ENCODE measurements at regions not wholly inside any gene's neighbourhood (a gene's known extent, or its start where the extent isn't known, plus 50 kb on each side); places are given as distances from the start of the nearest gene placed in this dataset.

DNA sequence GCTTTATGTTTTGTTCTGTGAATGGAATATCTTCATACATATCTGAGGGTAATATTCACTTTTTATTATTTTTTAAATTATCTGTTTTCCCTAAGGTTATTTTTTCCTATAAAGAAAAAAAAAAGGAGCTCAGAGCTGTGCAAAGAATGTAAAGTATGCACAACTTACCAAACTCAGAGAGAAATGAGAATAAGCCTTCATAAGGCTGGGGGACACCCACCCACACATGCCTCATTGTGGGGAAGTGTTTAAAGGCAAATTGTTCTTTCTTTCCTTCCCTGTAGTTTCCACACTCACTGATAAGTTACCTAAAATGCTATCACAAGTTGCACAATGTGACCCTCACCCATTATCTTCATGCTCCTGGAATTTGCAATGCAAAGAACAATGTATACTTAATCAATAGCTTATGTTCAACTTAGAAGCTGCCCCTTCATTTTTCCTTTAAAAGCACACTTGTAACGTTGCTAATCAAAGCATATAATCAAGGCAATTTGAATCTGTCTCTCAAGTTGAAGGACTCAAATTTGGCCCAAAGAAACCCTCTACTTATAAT is 108.1 kb downstream of the GNAT3 start:
- no peak for DNase-seq

DNA sequence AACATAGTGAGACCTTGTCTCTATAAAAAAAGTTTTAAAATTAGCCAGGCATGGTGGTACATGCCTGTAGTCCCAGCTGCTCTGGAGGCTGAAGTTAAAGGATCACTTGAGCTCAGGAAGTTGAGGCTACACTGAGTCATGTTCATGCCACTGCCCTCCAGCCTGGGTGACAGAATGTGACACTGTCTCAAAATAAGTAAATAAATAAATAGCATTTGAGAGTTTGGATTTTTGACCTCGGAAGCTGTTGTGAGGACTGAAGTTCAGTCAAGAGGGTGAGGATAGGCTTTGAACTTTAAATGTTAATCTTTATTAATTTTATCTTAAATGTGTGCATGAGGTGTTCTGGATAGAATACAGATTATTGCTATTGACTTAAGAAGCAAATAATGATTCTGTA is 110.2 kb downstream of the GNAT3 start:
- no peak for DNase-seq

DNA sequence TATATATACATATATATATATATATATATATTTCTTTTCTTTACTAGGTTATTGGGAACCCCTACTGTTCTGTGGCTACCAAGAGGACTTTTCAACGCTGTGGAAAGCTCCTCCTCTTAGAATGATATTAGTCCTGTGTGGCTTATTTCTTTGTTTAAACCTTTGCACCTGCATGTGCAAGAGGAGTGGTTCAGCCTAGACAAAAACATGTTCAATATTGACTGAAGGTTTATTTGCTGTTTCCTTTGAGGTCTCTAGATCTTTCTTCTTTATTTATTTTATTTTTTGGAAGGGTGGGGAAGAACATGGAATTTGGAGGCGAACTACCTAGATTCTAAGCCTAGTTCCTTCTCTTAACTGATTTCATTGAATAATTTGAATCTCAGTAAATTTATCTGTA is 118.1 kb downstream of the GNAT3 start:
- DNase-seq = no peak

DNA sequence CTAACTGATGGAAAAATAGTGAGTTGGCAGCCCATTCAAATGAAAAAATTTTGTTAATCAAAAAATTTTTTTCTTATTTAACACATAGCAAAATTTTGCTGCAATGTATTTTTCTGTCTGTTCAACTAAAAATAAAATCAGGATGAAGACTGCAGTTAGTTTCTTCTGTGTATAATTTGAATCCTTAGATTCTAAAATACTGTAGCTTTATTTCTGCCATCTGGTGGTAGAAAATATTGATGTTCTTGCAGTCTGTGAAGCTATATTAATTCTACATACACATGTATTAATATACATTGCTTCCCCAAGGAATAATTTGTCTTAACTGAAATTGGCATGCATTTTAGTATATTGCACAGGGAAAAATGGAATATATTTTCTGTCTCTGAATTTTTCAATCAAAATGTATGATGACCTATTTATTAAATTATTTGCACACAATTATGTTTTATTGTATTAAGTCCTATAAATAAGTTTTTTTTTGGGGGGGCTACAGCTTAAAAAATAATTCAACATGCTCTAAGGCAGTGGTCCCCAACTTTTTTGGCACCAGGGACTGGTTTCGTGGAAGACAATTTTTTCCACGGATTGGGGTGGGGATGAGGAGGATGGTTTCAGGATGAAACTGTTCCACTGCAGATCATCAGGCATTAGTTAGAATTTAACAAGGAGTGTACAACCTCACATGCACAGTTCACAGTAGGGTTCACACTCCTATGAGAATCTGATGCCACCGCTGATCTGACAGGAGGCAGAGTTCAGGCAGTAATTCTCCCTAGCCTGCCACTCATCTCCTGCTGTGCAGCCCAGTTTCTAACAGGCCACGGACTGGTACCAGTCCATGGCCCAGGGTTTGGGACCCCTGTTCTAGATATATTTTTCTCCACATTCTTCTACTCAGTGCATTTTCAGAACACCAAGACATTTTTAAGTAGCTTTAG is 119.4 kb downstream of the GNAT3 start:
- DNase-seq = no peak

DNA sequence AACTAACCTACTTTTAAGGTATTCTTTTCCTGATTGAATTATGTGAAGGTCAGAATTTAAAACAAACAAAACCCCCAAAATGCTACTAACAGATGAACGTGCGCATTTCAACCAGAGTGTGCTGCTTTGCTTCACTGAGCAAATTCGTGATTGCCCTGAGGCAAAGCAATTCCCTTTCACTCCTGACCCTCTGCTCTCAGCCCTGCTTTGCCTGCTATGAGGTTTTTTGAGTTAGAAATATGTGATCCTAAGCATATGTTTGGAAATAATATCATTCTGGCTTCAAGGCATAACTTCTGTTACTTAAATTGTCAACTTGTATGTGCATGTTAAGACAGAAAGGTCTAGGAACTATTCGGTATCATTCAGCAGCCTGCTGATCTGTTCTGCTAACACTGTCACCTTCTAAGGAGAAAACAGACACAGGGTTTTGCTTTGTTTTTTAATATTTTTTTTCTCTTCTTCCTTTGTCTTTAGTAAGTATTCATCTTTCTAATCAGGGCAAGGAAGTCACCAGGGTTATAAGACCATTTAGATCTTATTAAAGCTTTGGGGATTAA is 124.2 kb downstream of the GNAT3 start:
- DNase-seq = no peak

DNA sequence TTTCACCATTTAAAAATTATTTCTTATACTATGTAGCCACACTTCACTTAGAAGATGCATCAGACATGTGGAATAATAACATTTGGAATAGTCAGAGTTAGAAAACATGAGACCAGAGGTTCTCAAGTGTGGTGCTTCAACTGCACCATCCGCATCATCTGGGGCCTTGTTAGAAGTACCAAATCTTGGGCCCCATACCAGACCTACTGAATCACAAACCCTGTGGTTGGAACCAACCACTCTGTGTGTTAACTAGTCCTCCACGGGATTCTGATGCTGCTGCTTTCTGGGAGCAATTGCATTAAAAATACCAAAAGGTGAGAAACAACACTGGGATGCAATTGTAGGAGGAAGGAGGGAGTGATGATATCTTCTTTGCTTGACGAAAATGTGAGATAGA is 125.2 kb downstream of the GNAT3 start:
- DNase-seq = peak; percentile 18

DNA sequence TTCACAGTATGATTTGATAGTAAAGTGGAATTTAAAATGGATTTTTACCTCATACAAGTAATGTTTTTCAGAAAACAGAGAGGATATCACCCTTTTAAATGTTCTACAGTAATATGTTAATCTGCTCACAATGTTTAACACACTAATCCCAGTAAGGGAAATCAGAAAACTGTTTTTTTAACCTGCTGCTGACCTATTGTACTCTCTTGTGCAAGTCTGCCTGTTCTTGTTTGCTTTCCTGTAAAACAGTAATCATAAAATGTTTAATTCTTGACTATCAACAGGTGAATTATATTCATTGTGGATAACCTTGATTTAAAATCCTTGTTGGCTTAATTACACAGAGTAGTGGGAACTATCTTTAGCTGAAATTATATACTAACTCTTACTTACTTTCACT is 126.4 kb downstream of the GNAT3 start:
- no peak for DNase-seq

DNA sequence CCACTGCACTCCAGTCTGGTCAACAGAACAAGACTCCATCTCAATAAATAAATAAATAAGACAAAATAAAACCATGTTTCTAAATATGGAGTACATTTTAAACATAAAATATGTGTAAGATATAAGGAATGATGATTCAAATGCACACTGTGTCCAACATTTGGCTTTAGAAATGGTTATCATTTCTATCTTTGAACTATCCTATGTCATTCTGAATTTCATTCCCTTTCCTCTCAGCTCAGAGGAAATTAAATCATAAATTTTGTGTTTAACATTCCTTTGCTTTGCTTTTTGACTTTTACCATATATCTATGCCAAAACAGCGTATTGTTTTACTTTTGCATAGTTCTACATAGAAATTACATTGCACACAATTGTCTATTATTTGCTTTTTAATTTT is 130.9 kb downstream of the GNAT3 start:
- no peak for DNase-seq

DNA sequence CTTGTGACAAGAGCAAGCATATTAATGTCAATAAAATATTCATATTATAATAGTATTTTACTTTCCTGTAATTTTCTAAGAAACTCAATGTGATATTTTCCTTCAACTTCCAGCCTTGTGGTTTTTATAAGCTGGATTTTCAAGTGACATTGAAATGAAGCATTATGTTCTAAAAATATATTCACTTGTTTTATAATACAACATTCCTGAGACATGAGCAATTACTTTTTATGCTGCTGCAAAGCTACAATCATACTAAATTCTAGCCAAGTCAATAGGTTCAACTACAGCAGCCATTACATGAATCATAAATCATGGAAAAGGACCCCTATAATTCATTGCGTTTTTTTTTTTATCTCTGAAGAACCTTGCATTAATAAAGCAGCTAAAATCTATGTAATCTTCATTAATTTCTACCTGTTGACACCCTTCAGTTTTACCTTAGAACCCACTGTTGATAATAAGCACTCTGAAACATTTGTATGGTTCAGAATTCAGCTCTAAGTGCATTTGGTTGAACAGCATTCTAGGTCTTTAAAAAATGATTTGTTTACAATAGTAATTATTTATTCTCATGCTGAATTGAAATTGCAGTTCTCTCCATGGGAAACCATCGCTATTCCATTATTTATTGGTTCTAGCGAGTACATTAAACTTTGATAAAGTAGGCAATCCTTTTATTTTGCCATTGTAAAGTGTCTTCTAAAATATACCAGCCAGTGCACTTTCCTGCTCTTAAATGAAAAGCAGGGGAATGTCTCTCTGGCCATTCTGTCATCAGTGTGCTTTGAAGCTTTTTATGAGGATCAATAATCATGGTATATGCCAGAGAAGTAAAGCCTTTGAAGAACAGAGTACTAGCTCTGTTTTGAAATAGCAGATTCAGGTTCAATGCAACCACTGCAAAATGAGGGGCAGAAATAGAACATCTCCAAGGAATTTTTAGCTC is 132.6 kb downstream of the GNAT3 start:
- DNase-seq = peak; percentile 58

DNA sequence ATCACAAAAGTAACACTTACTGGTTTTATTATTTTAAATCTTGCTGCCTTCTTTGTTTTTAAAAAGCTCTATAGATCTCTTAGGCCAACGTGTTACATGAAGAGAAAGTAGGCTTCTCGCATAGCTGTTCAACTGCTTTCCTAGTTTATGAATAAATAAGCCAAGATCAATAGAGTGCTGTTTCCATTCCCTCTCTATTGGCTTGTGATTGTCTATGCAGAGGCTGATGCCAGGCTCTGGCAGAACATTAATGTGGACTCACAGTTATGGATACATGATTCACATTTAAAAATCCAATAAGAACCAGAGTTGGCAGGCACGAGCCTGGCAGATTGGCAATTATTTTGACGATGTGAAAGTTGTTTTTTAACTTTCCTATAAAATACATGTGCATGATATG is 137.5 kb downstream of the GNAT3 start:
- no peak for DNase-seq

DNA sequence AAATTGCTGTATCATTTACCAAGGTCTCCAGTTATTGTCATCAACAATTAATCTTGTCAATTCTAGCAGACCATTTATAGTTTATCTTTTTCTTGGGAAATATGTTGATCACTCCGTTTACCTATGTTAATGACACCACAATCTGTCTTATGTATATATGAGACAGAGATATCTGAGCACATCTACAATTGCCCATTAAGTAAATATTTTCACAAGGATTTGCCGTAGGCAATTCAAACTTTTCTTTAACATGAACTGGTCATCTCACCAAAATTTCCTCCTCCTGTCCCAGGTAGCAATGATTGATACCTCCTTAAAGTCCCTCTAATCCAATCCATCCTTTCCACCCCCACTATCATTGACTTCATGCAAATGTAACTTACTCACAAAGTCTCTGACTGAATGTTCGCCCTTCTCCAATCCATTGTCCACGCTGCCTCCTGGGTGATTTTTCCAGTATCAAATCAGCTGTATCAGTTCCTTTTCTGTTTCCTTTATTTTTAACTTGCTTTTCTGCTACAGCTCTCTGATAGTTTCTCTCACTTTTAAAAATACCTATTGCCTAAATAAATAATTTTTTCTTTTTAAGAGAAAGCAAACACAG is 138.3 kb downstream of the GNAT3 start:
- no peak for DNase-seq

DNA sequence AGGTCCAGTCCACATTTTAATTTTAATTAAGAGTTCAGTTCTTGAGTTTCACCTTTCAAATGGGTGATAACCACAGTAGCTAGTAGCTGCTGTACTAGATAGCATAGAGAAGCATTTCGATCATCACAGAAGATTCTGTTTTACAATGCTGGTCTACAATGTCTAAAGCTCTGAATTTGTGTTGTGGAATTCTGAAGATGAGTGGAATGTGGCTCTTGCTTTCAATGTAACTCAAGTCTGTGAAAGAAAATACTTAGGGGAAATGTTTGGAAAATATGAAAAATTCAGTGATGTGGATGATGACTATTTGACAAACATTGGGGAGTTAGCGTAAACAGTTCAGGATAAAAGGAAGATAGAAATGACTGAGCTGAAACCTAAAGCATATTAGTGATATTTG is 139.4 kb downstream of the GNAT3 start:
- peak; percentile 39 for DNase-seq

DNA sequence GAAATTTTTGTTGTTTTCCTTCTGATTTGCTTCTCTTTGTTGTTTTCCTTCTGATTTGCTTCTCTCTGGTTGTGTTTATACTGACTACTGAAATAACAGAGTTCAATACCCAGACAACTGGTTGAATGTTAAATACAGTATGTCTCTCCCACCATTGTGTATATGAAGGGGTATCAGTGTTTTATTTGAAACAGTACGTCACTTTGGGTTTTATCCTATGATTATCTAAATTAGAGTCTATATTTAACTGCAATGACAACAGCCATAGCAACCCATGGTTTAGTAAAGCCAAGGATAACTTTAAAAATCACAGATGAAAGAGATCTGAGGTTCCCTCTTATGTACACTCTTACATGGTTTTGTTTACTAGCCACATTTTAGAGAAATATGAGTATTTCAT is 141.3 kb downstream of the GNAT3 start:
- no peak for DNase-seq

DNA sequence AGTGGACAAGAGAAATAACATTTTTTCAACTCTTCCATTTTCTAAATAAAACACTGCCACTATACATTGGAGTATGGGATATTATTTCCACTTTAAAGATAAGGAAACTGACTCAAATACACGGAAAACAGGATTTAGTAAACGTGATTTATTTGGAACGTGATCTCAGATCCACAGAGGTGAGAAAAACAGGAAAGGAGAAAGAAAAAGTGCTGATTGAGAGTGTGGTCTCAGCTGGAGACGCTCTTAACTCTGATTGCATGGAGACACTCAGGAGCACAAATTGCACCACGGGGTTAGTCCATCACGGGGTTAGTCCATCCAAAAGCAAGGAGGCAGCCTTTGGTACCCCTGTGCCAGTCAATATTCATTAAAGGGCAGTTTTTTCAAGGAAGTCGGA is 142.5 kb downstream of the GNAT3 start:
- no peak for DNase-seq

DNA sequence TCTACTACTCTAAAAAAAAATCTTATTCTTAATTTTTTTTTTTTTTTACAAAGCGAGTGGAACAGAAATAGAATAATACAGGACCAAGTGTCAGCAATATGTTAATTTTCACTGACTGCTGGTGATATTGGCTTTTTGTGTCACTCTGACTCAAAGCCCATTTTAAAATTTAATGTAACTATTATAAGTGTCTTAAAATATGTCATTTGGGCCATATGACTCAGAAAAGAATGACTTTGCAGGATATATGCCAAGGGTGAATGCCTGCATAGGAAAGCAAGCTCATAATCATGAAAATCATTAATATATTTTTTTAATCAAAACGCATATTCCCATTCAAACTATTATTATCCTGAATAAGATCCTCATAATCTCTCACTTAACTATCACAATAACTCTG is 149.2 kb downstream of the GNAT3 start:
- DNase-seq = no peak

DNA sequence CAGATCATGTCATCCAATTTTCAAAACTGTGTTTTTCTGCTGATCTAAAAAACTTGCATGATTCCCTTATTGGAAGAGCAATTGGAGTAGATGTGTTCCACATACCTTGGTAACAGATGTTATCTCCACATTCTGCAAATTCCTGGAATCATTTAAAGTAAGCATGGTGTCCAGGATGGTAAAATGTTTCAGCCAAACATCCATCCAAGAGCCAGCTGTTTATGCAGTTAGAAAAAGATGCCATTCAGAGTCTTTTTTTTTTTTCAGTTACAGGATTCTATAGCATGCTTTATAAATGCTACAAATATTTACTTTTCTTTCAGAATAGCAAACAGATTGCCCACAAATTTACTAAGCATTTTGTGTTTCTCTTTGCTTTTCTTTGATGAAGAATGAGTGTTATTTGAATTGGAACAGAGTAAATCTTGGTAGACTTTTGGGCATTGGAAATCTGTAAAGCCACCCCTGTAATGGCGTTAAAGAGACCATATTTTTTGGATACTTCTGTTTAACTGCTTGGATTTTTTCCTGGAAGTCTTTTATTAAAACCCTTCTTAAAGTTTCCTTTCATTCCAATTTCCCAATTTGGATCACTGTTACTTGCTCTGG is 149.8 kb downstream of the GNAT3 start:
- DNase-seq = no peak

DNA sequence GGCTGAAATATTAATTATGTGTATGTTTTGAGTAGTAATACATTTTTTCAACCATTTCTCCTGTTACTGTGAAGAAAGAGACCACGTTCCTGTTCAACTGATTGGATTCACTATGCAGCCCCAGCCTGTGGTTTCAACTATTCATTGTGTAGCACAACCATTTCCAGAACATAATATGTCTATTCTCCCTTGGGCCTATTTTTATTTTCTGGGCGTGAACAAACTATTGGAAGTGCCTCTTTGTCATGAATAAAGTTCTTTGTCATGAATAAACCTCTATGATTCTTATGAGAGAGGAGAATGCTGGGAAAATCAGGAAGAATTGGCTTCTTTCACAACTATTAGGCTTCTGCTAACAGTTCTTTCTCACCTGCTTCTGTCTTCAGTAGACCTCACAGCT is 152.4 kb downstream of the GNAT3 start:
- DNase-seq = no peak

DNA sequence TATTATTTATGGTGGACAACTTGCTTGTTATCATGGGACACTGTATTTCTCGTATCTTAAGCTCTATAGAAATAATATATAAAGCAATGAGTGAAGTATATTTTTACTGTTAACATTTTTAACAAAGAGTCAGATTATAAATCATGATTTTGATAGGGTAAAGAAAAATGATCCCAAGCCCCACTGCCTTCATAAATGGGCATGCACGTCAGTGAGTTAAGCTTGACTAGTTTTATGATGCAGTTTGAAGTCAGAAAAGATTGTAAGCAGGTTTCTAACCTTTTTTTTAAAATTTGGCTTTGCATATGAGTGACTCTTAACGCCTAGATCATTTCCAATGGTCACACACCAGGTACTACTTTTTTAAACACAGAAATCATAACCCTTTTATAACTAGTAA is 152.8 kb downstream of the GNAT3 start:
- DNase-seq = no peak

DNA sequence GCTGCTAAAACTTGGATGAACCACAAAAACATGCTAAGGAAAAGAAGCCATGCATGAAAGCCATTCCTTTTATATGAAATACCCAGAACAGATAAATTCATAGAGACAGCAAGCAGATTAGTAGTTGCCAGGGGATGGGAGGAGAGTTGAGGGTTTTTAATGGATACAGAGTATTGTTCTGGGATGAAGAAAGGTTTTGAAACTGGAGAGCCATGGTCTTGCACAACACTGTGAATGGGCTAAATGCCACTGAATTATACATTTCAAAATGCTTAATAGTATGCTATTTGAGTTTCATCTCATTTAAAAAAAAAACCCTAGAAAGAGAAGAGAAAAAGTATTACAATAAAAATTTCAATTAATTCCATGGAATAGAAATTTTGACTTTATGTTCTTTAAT is 154.3 kb downstream of the GNAT3 start:
- peak; percentile 30 for DNase-seq

DNA sequence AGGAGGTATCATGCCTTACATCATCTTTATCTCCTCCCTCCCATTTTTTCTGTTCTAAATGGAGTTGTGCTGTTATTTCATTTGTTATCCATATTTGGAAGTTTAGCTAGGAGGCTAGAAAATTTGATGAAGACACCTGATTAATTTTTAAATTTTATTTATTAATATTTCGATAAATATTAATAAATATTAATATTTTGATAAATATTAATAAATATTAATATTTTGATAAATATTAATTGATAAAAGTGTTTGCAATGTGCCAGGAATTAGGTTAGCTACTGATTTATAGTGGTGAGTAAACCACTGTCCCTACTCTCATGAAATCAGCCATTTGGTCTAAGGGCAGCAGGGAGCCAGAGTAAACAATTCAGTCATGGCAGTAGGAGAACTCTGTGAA is 161.4 kb downstream of the GNAT3 start:
- no peak for DNase-seq

DNA sequence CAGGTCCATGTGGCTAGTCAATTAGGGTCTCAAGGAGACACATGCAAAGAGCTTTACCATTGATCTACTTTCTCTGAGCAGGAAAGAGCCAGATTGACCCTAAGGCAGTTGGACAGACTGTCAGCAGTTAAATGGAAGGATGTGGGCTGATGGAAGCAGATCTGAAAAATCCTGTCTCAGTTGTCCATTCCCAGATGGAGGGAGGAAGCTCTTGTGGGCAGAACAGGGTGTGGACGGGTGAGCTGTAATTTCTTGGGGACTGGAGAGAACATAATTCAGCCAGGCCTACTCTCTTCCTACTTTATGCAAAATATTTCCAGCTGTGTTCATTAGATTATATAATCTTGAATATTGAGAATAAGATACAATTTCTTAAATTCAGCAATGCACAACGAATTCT is 163.6 kb downstream of the GNAT3 start:
- DNase-seq = no peak

DNA sequence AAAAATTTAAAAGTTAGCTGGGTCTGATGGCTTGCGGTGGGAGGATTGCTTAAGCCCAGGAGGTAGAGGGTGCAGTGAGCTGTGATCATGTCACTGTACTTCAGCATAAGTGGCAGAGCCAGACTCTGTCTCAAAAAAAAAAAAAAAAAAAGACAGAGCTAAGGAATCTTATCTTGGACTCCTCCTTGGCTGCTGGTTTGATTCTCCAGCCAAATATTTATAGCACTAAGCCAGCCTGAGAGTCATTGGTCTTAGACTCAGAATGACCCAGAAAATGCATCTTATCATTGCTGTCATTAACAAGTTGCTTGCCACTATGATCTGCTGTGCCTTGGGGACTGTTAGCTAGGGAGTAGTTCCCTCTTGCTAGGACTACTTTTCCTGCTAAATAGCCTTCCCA is 164.7 kb downstream of the GNAT3 start:
- DNase-seq = peak; percentile 45
